CD4-positive, alpha-beta T cell treated with Interleukin-15 for 1 hour (primary cell): ENCODE measurements at regions not wholly inside any gene's neighbourhood (a gene's known extent, or its start where the extent isn't known, plus 50 kb on each side); places are given as distances from the start of the nearest gene placed in this dataset.

ENCODE experiments used
- DNase-seq: peaks from one replicate; pipeline ENCODE4 v3.0.0-alpha.2; 2020

DNA sequence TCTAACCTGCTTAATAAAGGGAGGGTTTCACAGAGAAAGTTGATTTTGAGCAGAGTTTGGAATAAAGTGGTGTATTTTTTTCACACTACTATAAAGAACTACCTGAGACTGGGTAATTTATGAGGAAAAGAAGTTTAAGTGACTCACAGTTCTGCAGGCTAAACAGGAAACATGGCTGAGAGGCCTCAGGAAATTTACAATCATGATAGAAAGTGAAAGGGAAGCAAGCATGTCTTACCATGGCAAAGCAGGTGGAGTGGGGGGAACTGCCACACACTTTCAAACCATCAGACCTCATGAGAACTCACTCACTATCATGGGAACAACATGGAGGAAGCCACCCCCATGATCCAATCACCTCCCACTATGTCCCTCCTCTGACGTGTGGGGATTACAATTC lies 546.7 kb downstream of the EPHA4 start:
- DNase-seq = no peak

DNA sequence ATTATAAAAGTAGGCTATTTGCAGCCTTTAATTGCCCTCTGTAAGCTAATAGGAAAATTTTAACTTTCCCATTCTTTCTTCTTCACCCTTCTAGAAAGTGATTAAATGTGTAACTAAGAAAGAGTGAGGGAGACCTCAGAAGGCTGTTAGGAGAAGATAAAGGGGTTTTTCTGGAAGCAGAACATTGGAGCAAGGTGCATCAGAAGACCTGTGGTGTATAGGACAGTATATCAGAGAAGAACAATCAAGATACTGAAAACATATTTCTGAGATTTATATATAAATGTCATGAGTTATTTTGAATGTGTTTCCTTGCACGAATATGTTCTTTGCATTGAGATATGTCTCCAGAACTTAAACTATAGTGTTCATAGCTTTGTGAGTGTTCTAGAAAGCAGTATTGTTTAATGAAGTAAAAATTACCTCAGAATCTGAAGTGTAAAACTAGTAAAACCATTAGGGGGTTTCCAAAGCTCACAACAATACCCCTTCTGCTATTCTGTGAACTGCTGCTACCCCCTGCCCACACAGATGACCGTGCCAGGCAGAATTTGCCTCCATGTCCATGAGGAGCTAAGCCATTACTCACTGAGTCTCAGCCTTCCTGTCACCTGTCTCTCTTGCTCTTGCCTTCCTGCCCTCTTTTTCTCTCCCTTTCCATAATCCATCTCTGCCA lies 537.9 kb downstream of the EPHA4 start:
- no peak for DNase-seq

DNA sequence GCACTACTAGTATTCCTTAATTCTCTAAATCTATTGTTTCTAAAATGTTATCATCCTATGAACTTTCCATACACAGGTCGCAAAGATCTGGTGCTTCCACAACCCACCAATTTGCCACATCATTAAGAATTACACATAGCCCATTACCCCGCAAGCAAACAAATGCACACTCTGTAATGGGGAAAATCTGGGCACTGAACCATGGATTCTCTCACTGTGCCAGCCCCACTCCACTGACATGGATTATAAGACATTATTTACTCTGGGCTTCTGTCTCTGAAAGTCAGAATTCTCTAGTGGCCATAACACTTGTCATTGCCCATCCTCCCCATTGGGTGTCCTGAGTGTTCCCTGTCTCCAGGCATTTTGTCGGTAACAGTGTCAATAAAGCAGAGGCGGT lies 537.1 kb downstream of the EPHA4 start:
- no peak for DNase-seq

DNA sequence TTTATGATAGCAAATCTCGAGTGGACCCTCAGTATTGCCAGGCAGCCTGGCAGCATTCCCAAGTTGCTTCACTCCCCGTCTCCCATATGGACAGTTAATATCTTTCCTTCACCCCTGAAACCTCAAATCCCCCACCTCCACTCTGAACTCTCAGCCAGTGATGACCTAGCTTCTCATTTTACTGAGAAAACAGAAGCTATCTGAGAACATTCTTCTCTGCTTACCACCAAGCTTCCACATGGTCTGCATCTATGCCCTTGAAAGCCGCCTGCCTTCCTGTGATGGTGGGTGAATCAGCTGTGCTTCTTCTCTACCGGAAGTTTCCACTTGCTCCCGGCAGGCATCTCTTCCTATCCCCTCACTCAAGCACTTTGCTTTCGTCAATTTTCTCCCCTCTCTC lies 529.2 kb downstream of the EPHA4 start:
- no peak for DNase-seq

DNA sequence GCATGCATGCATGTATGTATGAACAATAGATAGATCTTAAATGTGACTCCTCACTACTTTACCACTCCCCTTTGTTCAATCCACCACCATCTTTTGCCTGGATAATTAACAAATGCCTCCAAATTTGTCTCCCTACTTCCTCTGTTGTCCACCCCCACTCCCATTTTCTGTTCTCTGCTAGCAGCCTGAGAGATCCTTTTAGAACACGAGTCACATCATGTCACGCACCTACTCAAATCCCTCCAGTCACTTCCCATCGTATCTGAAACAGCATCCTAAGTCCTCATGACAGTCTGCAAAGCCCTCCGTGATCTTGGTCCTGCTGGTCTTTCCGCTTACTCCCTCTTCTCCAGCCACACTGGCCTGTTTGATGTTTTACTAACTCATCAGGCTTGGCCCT lies 527.3 kb downstream of the EPHA4 start:
- no peak for DNase-seq

DNA sequence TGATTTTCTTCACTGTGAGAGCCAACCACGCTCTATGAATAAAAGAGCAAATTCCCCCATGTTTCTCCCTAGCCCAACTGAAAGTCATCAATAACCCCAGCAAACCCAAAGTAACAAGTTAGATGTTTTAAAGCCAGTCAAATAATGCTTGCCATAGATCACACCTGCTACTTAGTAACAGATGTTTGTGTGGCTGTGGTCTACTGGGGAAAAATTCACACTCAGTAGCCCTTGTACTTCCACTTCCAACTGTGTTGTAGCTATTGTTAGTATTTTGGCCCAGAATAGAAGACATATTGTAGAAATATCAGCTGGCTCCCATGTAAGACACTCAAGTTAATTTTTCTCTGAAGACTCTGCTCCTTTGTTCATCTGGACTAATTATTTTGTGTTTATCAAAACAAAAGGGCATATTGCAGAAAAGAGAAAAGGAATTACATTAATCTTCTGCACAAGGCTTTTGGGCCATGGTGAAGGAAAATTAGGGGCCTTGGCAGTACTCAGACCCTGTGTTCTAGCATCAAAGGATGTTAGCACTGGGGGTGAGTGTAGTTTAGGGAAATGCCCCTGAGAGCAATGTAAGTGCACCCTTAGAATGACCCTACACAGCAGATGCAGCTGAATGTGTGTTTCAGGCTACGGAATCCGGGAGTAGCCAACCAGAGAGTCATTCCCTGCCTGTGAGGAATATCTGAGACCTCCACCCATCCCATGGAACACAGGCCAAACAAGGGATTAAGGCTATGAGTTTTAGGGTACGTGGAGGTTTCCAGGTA lies 521.9 kb downstream of the EPHA4 start:
- DNase-seq = no peak

DNA sequence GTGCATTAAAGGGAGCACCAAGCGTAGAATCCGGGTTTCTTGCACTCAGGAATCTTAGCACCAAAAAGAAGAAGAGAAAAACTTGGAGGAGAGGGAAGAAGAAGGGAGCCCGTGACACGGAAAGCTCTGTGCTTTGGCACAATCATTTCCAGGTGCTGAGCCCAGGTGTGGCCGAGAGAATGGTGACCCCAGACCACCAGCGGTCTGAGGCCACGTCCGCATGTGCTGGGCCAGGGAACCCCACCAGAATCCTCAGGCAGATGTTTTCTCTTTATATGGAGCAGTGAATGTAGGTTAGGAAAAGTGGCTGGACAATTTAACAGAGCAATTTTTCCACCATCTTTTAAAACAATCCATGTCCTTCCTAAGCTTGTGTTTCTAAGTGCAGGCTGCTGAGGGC lies 520.9 kb downstream of the EPHA4 start:
- DNase-seq = no peak

DNA sequence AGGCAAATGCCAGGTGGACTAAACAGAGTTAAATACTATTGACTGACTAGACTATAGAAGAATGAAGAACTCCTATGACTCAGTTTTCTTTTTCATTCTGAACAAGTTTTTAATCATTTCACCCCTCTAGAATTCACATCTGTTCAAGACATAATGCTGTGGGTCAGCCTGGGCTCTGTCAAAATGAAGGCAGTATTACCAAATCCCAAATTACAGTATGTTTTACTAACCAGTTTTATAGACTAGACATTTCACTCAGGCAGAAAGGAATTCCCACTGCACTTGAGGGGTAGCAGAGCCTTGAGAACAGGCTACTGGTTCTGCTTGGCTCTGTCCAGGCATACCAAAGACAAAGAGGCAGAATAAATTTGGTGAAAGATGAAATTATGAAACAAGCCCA lies 511.7 kb downstream of the EPHA4 start:
- DNase-seq = no peak

DNA sequence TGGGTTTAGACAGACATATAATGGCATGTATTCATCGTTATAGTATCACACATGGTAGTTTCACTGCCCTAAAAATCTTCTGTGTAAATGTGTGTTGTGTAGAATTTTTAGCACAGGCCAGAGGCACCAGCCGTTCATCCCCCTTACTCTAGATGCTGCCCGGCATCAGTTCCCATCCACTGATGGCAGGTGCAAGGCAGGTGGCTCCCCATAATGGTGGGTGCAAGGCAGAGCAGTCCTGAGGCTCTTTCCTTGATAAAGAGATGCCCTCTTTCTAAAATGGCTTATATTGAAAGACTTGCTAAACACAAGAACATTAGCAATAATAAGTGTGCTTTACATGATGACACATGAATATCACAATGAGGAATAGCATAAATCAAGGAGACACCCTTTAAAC lies 508.5 kb downstream of the EPHA4 start:
- DNase-seq = no peak

DNA sequence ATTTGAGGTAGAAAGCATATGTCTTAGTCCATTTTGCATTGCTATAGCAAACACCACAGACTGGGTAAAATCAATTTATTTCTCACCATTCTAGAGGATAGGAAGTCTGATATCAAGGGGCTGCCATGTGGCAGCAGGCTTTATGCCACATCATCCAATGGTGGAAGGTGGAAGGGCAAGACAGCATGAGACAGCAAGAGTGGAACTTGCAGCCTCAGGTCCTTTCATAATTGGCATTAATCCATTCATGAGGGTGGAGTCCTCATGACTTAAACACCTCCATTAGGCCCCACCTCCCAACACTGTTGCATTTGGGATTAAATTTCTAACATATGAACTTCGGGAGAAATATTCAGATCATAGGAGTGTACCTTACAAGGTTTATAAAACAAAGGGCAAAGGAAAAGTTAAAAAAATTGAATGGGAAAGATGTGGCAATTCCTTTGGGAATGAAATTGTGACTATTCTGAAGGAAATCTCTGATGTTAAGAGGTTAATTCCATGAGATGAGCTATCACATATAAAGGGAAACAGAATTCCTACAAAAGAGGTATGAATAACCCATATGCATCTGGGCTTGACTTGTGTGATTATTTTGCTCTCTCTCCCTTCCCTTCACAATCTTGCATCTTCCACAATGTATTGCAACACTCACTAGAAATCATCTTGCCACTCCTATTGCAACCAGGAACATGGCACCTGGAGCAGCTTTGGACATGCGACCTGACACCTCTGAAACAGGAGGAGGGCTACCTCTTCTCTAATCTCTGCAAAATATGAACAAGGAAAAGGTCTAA lies 507.8 kb downstream of the EPHA4 start:
- no peak for DNase-seq

DNA sequence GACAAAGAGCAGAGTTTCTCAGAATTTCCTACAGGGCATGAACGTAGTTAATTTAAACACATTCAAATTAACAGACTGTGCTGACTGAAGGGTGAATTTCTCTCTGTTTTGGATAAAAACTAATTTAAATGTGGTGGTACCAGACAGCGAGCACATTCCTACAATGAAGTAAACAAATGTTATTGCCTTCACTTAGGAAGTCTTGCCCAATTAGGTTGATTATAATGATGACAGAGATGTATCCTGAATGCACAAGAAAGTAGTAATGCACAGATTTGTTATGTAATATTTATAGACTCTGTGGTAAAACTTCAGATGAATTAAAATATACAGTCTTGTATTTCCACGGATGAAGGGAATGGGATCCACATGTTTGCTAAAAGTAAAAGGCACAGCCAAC lies 507.2 kb downstream of the EPHA4 start:
- no peak for DNase-seq

DNA sequence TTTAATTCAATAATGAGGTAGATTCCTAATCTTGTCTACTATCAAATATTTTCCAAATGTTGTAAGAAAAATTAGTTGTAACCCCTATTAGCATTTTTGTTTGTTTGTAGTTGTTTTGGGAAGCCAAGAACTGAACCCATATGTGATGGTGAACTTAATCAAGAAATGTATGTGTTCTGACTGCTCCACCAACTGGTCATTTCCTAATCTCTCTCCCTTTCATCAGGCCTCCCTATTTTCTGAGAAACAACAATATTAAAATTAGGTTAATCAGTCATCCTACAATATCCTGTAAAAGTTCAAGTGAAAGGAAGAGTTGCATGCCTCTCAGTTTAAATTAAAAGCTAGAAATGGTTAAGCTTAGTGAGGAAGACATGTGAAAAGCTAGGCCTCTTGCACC lies 504.0 kb downstream of the EPHA4 start:
- no peak for DNase-seq

DNA sequence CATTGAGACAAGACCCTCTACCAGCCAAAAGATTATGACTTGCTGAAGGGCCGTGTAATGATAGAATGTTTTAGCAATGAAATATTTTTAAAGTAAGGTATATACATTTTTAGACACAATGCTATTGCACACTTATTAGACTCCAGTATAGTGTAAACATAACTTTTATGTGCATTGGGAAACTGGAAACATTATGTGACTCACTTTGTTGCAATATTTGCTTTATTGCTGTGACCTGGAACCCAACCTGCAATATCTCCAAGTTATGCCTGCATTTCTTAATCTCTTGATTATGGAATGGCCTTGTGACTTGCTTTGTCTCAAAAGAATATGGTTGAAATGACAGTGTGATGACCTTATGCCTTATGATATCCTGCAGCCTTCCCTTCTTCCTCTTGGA lies 502.0 kb downstream of the EPHA4 start:
- DNase-seq = no peak

DNA sequence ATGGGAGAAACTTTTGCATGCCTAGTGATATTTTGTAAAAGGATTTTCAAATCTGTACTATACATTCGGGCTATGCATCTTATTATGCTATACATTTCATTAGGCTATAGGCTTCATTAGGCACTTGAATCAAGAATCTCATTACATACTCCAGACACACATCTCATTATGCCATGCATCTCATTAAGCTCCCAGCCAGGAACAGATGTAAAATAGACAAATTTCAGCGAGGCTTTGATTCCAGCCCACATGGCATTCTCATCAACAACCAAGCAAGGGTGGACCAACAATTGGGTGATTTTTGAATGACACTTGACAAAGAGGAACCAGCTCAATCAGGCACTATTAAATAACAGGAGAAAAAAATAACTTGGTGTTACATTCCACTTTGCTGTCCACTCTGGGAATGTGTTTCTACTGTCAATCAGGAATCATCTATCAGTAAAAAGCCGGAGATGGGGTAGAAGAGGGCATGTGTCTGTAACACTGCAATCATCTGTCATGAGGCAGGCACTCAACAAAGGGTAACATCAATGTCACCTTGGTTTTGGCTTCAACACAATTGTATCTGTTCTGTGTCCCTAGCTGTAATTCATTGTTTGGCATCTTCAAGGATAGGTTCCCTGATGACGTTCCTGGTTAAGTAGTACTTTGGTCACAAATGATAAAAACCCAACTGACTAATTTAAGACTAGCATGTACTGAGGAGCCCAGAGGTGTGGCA lies 498.6 kb downstream of the EPHA4 start:
- no peak for DNase-seq

DNA sequence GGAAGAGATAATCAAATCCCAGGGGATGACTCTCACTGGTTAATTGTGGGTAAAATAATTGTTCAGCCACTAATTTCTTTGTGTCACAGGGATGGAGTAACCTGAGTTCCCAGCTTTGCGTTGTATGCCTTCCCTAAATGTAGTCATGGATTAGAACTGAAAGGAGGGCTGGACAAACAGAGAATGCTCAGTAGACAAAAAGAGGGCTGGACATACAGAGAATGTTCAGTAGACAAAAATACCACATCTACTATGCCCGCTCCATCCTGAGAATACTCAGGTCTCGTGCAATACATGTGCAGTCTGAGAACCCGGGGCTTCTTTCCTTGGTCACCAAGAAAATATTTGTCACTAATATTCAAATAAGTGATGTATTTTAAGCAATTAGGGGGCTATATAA lies 497.9 kb downstream of the EPHA4 start:
- no peak for DNase-seq

DNA sequence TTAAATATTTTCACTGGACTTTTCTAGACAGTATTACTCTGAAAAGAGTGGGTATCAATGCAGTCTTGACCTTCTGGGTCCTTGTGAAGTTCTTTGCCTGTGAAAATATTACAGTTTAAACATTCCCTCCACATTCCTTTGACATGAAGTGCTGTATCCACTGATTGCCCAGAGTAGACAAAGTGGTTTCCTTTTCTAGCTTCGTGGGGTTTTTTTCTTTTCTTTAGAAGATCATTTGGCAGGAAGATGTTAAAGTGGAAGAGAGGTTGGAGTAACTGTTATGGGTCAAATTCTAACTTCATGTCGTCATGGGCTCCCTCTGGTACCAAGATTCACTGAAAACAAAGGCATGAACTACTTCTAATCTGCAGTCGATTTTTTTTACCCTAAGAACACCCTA lies 496.9 kb downstream of the EPHA4 start:
- no peak for DNase-seq

DNA sequence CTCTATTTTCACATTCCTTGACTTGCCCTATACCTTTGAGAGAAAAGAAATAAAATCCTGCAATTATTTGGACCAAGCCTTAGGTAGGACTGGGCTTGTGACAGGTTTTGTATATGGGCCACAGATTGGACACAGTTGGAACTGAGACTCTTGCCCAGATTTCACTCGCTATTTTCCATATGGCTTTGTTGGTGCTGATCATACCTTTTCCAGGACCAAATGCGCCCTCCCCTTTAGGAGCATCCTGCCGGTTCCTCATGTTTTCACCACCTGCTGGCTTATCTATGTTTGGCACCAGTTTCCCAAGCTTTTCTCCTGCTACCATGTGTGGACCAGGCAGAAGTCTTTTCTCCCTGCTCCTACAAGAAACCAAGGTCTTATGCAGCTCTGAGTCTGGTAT lies 494.9 kb downstream of the EPHA4 start:
- no peak for DNase-seq

DNA sequence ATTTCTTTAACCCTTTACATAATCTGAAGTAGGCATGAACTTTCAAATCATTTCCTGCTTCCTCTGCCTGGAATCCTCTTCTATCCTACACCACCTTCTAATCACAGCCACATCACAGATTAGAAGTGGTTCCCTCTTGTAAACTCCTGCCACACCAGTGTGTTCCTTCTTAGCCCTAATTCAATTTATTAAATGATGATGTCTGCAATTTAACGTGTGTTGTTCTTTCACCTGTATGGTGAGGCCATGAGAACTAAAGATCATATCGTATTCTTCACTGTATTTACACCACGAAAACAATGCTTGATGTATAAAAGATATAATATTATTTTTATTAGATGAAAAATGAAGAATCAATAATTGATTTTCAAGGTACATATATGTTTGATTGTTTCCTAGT lies 494.3 kb downstream of the EPHA4 start:
- no peak for DNase-seq

DNA sequence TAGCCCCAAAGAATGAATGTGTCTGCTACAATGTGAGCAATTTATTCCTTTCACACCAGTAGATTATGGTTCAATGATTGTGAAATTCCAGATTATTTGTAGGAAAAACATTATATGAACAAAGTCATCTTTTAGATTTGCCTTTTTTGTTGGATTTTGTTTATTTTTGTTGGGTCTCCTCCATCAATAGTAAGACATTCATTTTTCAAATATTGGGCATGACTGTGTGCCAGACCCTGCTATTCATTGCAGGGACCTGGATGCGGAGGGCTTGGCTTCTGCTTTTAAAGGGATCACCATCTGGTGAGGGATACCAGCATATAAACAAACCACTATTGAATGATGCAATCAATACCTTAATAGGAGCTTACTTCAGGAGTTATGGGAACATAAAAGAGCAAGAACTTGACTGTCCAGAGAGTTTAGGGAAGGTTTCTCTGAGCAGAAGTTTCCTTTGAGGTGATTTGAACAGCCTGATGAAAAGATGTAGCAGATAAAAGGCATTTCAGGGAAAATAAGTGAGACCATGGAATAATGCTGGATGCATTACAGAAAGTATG lies 486.7 kb downstream of the EPHA4 start:
- DNase-seq = no peak

DNA sequence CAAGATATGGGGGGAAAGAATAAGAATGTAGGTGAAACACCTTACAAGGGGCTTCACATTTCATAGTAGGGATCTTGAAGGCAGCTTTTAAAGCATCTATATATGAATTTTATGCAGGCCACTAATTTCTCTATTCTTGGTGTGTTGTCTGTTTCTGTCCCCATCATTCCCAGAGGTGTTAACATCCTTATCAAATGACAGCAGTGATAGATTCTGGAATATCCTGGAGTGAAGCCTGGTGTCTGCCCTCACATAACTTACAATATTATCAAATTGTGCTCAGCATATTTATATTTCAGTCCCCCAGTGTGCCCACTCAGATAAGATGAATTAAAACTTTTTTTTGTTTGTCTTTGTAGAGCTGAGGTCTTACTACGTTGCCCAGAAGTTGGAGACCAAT lies 486.2 kb downstream of the EPHA4 start:
- no peak for DNase-seq

DNA sequence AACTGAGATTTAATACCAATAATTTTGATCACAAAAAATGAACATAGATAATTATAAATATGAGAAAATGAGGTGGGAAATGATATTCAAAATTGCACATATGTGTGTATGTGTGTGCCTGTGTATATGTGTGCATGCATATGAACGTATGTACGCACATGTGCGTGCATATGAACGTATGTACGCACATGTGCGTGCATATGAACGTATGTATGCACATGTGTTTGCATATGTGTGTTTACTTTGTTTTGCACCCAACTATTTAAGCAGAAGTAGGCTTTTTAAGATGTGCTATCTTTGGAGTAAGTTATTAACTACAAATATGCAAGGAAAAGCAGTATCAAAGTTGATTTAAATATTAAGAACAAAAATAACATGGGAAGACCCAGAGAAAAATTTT lies 484.3 kb downstream of the EPHA4 start:
- no peak for DNase-seq

DNA sequence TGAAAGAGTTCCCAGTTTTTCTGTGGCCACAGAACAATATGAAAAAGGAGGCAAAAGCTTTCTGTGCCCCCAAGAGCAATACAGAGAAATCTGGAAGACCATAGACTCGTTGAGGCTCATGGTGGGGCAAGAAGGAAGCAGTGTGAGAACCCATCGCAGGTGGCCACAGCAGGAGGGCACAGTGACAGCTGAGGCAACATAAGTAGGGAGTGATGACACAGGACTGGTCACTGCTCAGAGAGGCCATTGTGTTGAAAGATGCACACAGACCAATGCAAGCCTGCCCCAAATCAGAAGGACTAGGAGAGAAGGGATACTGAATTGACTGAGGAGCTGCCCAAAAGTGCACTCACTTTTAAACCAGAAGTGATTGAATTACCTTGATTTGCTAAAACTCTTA lies 483.6 kb downstream of the EPHA4 start:
- DNase-seq = no peak

DNA sequence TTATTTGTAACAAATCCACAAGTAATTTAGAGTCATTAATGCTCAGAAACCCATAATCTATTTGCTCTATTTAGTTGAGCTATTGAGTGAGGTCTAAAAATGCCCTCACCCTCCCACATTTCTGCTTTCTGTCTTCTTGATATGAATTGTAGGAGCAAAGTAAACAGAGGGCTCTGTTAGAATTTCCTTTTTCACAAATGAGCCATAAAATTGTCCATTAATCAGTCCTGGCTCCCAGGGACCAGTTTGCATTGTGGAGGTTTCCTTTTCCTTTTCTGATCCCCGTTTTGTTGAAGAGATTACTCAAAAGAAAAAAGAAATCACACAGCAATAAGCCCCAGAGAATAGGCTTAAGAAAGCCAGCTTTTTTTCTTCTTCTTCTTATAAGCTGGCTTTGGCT lies 476.7 kb downstream of the EPHA4 start:
- DNase-seq = no peak
